K562 (cell line): ENCODE measurements at regions not wholly inside any gene's neighbourhood (a gene's known extent, or its start where the extent isn't known, plus 50 kb on each side); places are given as distances from the start of the nearest gene placed in this dataset.

Experiments used
- ATAC-seq: fragments of 200-7000 bp; cut with Tn5 transposase; 3 replicates; pipeline ENCODE4 v1.9.1; 2020; ENCODE audit warnings: moderate library complexity
- BruUV-seq: library from RNA; stranded (reverse); fragments of 400-500 nt; replicated peaks from 2 replicates; lab custom pipeline; 2021; lab: Mats Ljungman, UMichigan
- CTCF ChIA-PET: fragments of 300-600 bp; formaldehyde crosslinking; extraction: SDS; loops from one replicate; lab custom pipeline; 2021; ENCODE audit warnings: low intra/inter-chr PET ratio; lab: Yijun Ruan, JAX
- POLR2A ChIA-PET: fragments of 300-600, 350-650 bp; sonication (Branson Sonifier 250); formaldehyde crosslinking; extraction: SDS; loops from one replicate; lab custom pipeline; 2021; ENCODE audit warnings: antibody characterized with exemption, inconsistent platforms; lab: Yijun Ruan, JAX
- DNase-seq, 4 experiments: peaks; one replicate each; pipeline versions ENCODE4 v3.0.0 to v3.0.0-alpha.2; 2011 to 2018; ENCODE audit warnings: low spot score in 3 of 4, mixed read lengths in 3 of 4; ENCODE audit errors: extremely low read depth in 1 of 4
- FAIRE-seq: peaks from 2 replicates; lab custom pipeline; 2011; peaks lifted over from hg19 to GRCh38; lab: Jason Lieb, UNC
- H2AFZ ChIP-seq: 2 replicates; pipeline ENCODE4 v1.6.0; 2011; ENCODE audit warnings: low read depth, low read length, control low read depth, inconsistent platforms
- H3K27ac ChIP-seq: fragments of 200-600 bp; 3 replicates; pipeline ENCODE4 v1.8.0; 2011; ENCODE audit warnings: low read depth, mild to moderate bottlenecking, control low read depth, inconsistent platforms, low read length, moderate library complexity, mixed read lengths; ENCODE audit errors: extremely low read depth
- H3K27me3 ChIP-seq, 2 experiments: fragments of 300-600 bp in 1 of 2; 2 replicates in 1 of 2; 3 replicates in 1 of 2; pipeline versions ENCODE4 v1.6.0 to v1.8.0; 2011; ENCODE audit warnings: inconsistent platforms in 2 of 2, low read length in 2 of 2, mild to moderate bottlenecking in 1 of 2, mixed read lengths in 1 of 2, moderate library complexity in 1 of 2; ENCODE audit not compliant: control insufficient read depth in 2 of 2, insufficient read depth in 2 of 2
- H3K36me3 ChIP-seq: fragments of 300-600 bp; 3 replicates; pipeline ENCODE4 v1.8.0; 2011; ENCODE audit warnings: mild to moderate bottlenecking, low read length, inconsistent platforms; ENCODE audit not compliant: control insufficient read depth, insufficient read depth
- H3K4me1 ChIP-seq, 2 experiments: fragments of 200-600 bp in 1 of 2; replicated peaks in 1 of 2; 2 replicates in 1 of 2; 3 replicates in 1 of 2; pipeline versions ENCODE4 v1.5.1 to v1.8.0; 2011; ENCODE audit warnings: inconsistent platforms in 2 of 2, low read length in 2 of 2, mild to moderate bottlenecking in 1 of 2, mixed read lengths in 1 of 2, moderate library complexity in 1 of 2; ENCODE audit not compliant: control insufficient read depth in 2 of 2, insufficient read depth in 2 of 2
- H3K4me2 ChIP-seq: 2 replicates; pipeline ENCODE4 v1.6.1; 2011; ENCODE audit warnings: low read length, control low read depth, inconsistent platforms, mixed read lengths; ENCODE audit not compliant: insufficient read depth
- H3K4me3 ChIP-seq: fragments of 200-600 bp; sonication (generic), shearing (Covaris generic); 2 replicates; pipeline ENCODE4 v1.5.1; 2016; ENCODE audit warnings: control low read depth, inconsistent platforms
- H3K79me2 ChIP-seq: fragments of 200-600 bp; 3 replicates; pipeline ENCODE4 v1.8.0; 2011; ENCODE audit warnings: low read length, inconsistent platforms; ENCODE audit not compliant: control insufficient read depth, insufficient read depth
- H3K9ac ChIP-seq, 2 experiments: 2 replicates each; pipeline versions ENCODE4 v1.6.0 to v1.6.1; 2011; ENCODE audit warnings: low read depth in 2 of 2, low read length in 2 of 2, control low read depth in 1 of 2, inconsistent platforms in 1 of 2, mild to moderate bottlenecking in 1 of 2, mixed read lengths in 1 of 2; ENCODE audit not compliant: insufficient read depth in 1 of 2
- H3K9me1 ChIP-seq: one replicate; pipeline ENCODE4 v1.6.0; 2011; ENCODE audit warnings: inconsistent platforms, mild to moderate bottlenecking, low read length, moderate library complexity; ENCODE audit not compliant: control insufficient read depth, insufficient read depth
- H3K9me3 ChIP-seq: replicated peaks from 2 replicates; pipeline ENCODE4 v1.5.1; 2011; ENCODE audit warnings: low read depth, low read length, inconsistent platforms; ENCODE audit not compliant: control insufficient read depth, insufficient read depth
- H4K20me1 ChIP-seq: replicated peaks from 2 replicates; pipeline ENCODE4 v1.6.1; 2011; ENCODE audit warnings: low read length, inconsistent platforms, mixed read lengths; ENCODE audit not compliant: control insufficient read depth, insufficient read depth
- KLF10 ChIP-seq: fragments of 250-450 bp; sonication (Bioruptor Pico); IDR thresholded peaks from 2 replicates; pipeline ENCODE4 v1.6.1; 2021; ENCODE audit warnings: matching md5 sums
- NCOA1 ChIP-seq: fragments of 450-650 bp; IDR thresholded peaks from 2 replicates; pipeline ENCODE4 v1.6.1; 2016; ENCODE audit warnings: low read depth
- PML ChIP-seq: IDR thresholded peaks from 2 replicates; pipeline ENCODE4 v1.6.1; 2012; ENCODE audit warnings: low read length, inconsistent platforms
- ZNF175 ChIP-seq: fragments of 200-800 bp; sonication (Bioruptor generic); IDR thresholded peaks from 2 replicates; pipeline ENCODE4 v1.6.1; 2016; ENCODE audit warnings: low read depth, mild to moderate bottlenecking, missing genetic modification characterization, missing compliant biosample characterization
- ZNF217 ChIP-seq: sonication (generic); formaldehyde crosslinking; IDR thresholded peaks from 2 replicates; pipeline ENCODE4 v1.8.0; 2022; ENCODE audit warnings: mild to moderate bottlenecking, missing genetic modification reagents
- ZNF780A ChIP-seq: fragments of 250-450 bp; sonication (Bioruptor Pico); IDR thresholded peaks from 2 replicates; pipeline ENCODE4 v1.5.0; 2021; ENCODE audit warnings: mild to moderate bottlenecking
- ZZZ3 ChIP-seq: fragments of 450-650 bp; IDR thresholded peaks from 2 replicates; pipeline ENCODE4 v1.6.1; 2016; ENCODE audit warnings: antibody characterized with exemption, mild to moderate bottlenecking, moderate library complexity
- WGBS: fragments of 100-300 bp; shearing (Covaris generic); methylation state at CpG from one replicate; pipeline ENCODE4 v1.1.6; 2016; ENCODE audit warnings: low coverage, mixed read lengths; ENCODE audit not compliant: insufficient coverage; ENCODE audit errors: missing lambda C conversion rate; 5-methylcytosine and 5-hydroxymethylcytosine counted together
- in situ Hi-C: fragments of 300-500 bp; cut with MboI; formaldehyde crosslinking; loops from 4 replicates; pipeline ENCODE4 v1.15.0; 2018; ENCODE audit warnings: inconsistent platforms, mixed read lengths
- intact Hi-C: fragments of 100-400 bp; cut with micrococcal nuclease; formaldehyde crosslinking; loops from 2 replicates; pipeline ENCODE4 v1.14.2; 2022
- TF ChIP-seq, protein P1 (sequence below): IDR thresholded peaks from 3 replicates; pipeline ENCODE4 v1.6.1; 2011; ENCODE audit warnings: borderline replicate concordance, mild to moderate bottlenecking, moderate library complexity; ENCODE audit not compliant: insufficient read length; ENCODE audit errors: extremely low read depth
- TF ChIP-seq, protein P2 (sequence below): fragments of 250-450 bp; sonication (Bioruptor Pico); IDR thresholded peaks from 2 replicates; pipeline ENCODE4 v1.4.0; 2020
- TF ChIP-seq, protein P3 (sequence below), 2 experiments: fragments of 200-800 bp in 1 of 2; sonication (Bioruptor generic) in 1 of 2; sonication (generic) in 1 of 2; formaldehyde crosslinking in 1 of 2; IDR thresholded peaks in 1 of 2; conservative IDR thresholded peaks in 1 of 2; 2 replicates each; pipeline versions ENCODE4 v1.5.0 to v1.6.1; 2016 to 2020; ENCODE audit warnings: missing compliant biosample characterization in 1 of 2, missing genetic modification characterization in 1 of 2, missing genetic modification reagents in 1 of 2

DNA sequence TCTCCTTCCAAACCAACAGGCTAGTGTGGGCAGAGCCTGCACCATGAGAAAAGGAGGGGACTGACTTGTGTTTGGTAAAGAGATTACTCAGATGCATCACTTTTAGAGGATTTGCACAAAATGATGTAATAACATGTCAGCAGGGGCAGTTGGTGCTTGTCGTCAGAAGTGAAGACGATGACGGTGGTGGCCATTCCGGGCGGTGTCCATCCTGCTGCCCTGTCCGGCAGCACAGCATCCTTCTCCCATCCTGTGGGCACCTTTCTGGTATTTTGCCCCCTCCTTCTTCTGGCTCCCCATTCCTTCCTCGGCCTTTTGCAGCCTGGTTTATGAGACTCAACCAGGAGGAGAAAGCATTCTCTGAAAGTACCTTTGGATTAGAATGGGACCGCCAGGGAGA is 160.1 kb downstream of the TEX29 start:
- H3K27ac ChIP-seq: no peak overlapping the region
- H3K9ac ChIP-seq: no peak overlapping the region
- H3K9me3 ChIP-seq: no peaks in the 10 kb centered on the region
- no peak for DNase-seq
- H3K27me3 ChIP-seq: peaks cover 0 to 21% of the 10 kb centered on the region in 2 experiments; a peak in 3 of 5 replicates
- ChIA-PET CTCF (no interaction called here), POLR2A (no interaction called here)
- intact Hi-C loops (no loop called here), in situ Hi-C loops (loop anchor here (25.0 kb wide), 1 partner anchor 1132 kb away; no protein-coding TSS in a partner anchor)
- H3K36me3 ChIP-seq: no peaks in the 10 kb centered on the region
- no peak for ATAC-seq
- no peaks in the 10 kb centered on the region for H3K79me2 ChIP-seq
- no peaks in the 10 kb centered on the region for H4K20me1 ChIP-seq
- H3K4me3 ChIP-seq: no peak overlapping the region
- BruUV-seq: no TSS peak
- no peak overlapping the region for H2AFZ ChIP-seq
- FAIRE-seq: no peak
- H3K4me1 ChIP-seq: no peaks in the 10 kb centered on the region
- no peaks in the 10 kb centered on the region for H3K9me1 ChIP-seq
- WGBS: 0% methylated on average over 8 of the region's 8 CpGs
- no peak overlapping the region for H3K4me2 ChIP-seq
- TF ChIP-seq ZNF217 (CRISPR knock-in tag): no peak
- TF ChIP-seq ZZZ3: no peak
- no peak for TF ChIP-seq ZNF780A (CRISPR knock-in tag)
- TF ChIP-seq ZNF175 (CRISPR knock-in tag): no peak
- TF ChIP-seq KLF10 (CRISPR knock-in tag): no peak
- TF ChIP-seq PML: no peak
- TF ChIP-seq, protein P1, sequence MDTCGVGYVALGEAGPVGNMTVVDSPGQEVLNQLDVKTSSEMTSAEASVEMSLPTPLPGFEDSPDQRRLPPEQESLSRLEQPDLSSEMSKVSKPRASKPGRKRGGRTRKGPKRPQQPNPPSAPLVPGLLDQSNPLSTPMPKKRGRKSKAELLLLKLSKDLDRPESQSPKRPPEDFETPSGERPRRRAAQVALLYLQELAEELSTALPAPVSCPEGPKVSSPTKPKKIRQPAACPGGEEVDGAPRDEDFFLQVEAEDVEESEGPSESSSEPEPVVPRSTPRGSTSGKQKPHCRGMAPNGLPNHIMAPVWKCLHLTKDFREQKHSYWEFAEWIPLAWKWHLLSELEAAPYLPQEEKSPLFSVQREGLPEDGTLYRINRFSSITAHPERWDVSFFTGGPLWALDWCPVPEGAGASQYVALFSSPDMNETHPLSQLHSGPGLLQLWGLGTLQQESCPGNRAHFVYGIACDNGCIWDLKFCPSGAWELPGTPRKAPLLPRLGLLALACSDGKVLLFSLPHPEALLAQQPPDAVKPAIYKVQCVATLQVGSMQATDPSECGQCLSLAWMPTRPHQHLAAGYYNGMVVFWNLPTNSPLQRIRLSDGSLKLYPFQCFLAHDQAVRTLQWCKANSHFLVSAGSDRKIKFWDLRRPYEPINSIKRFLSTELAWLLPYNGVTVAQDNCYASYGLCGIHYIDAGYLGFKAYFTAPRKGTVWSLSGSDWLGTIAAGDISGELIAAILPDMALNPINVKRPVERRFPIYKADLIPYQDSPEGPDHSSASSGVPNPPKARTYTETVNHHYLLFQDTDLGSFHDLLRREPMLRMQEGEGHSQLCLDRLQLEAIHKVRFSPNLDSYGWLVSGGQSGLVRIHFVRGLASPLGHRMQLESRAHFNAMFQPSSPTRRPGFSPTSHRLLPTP: no peak
- TF ChIP-seq, protein P2, sequence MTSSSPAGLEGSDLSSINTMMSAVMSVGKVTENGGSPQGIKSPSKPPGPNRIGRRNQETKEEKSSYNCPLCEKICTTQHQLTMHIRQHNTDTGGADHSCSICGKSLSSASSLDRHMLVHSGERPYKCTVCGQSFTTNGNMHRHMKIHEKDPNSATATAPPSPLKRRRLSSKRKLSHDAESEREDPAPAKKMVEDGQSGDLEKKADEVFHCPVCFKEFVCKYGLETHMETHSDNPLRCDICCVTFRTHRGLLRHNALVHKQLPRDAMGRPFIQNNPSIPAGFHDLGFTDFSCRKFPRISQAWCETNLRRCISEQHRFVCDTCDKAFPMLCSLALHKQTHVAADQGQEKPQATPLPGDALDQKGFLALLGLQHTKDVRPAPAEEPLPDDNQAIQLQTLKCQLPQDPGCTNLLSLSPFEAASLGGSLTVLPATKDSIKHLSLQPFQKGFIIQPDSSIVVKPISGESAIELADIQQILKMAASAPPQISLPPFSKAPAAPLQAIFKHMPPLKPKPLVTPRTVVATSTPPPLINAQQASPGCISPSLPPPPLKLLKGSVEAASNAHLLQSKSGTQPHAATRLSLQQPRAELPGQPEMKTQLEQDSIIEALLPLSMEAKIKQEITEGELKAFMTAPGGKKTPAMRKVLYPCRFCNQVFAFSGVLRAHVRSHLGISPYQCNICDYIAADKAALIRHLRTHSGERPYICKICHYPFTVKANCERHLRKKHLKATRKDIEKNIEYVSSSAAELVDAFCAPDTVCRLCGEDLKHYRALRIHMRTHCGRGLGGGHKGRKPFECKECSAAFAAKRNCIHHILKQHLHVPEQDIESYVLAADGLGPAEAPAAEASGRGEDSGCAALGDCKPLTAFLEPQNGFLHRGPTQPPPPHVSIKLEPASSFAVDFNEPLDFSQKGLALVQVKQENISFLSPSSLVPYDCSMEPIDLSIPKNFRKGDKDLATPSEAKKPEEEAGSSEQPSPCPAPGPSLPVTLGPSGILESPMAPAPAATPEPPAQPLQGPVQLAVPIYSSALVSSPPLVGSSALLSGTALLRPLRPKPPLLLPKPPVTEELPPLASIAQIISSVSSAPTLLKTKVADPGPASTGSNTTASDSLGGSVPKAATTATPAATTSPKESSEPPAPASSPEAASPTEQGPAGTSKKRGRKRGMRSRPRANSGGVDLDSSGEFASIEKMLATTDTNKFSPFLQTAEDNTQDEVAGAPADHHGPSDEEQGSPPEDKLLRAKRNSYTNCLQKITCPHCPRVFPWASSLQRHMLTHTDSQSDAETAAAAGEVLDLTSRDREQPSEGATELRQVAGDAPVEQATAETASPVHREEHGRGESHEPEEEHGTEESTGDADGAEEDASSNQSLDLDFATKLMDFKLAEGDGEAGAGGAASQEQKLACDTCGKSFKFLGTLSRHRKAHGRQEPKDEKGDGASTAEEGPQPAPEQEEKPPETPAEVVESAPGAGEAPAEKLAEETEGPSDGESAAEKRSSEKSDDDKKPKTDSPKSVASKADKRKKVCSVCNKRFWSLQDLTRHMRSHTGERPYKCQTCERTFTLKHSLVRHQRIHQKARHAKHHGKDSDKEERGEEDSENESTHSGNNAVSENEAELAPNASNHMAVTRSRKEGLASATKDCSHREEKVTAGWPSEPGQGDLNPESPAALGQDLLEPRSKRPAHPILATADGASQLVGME (CRISPR knock-in tag): no peak
- TF ChIP-seq, protein P3, sequence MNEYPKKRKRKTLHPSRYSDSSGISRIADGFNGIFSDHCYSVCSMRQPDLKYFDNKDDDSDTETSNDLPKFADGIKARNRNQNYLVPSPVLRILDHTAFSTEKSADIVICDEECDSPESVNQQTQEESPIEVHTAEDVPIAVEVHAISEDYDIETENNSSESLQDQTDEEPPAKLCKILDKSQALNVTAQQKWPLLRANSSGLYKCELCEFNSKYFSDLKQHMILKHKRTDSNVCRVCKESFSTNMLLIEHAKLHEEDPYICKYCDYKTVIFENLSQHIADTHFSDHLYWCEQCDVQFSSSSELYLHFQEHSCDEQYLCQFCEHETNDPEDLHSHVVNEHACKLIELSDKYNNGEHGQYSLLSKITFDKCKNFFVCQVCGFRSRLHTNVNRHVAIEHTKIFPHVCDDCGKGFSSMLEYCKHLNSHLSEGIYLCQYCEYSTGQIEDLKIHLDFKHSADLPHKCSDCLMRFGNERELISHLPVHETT (CRISPR knock-in tag; conservative IDR thresholded peaks at IDR 0.05 in 1 of 2, IDR thresholded peaks at IDR 0.05 in 1 of 2): no peak
- TF ChIP-seq NCOA1: no peak
